CD4-positive, CD25-positive, alpha-beta regulatory T cell (primary cell): ENCODE measurements at regions not wholly inside any gene's neighbourhood (a gene's known extent, or its start where the extent isn't known, plus 50 kb on each side); places are given as distances from the start of the nearest gene placed in this dataset.

ENCODE experiments used
- ATAC-seq, 2 donors: fragments of 150-1000 bp; cut with Tn5 transposase; one replicate each; pipeline ENCODE4 v1.10.0; 2021; ENCODE audit warnings: low read depth in 2 of 2, moderate number of reproducible peaks in 2 of 2, moderate library complexity in 1 of 2
- DNase-seq, 3 donors: peaks; one replicate each; pipeline versions ENCODE4 v3.0.0 to v3.0.0-alpha.2; 2012 to 2022; ENCODE audit warnings: mixed read lengths in 1 of 3
- H3K27ac ChIP-seq: one replicate; pipeline ENCODE4 v1.7.0; 2013; ENCODE audit warnings: mild to moderate bottlenecking, low read length; ENCODE audit not compliant: insufficient read depth, poor library complexity, severe bottlenecking
- H3K27me3 ChIP-seq: one replicate; pipeline ENCODE4 v1.7.0; 2013; ENCODE audit warnings: low read length; ENCODE audit not compliant: control insufficient read depth, insufficient read depth
- H3K36me3 ChIP-seq: one replicate; pipeline ENCODE4 v1.7.0; 2013; ENCODE audit warnings: mild to moderate bottlenecking, low read length, moderate library complexity; ENCODE audit not compliant: control insufficient read depth, insufficient read depth
- H3K4me1 ChIP-seq: 2 replicates; pipeline ENCODE4 v1.7.0; 2013; ENCODE audit warnings: mild to moderate bottlenecking, low read length; ENCODE audit not compliant: insufficient read depth, control insufficient read depth, poor library complexity, severe bottlenecking
- H3K4me3 ChIP-seq: one replicate; pipeline ENCODE4 v1.7.0; 2013; ENCODE audit warnings: low read depth, mild to moderate bottlenecking, low read length, moderate library complexity
- H3K9me3 ChIP-seq, 2 experiments: 1 replicate in 1 of 2; 2 replicates in 1 of 2; pipeline ENCODE4 v1.7.0; 2013; ENCODE audit warnings: low read length in 2 of 2, mild to moderate bottlenecking in 1 of 2, moderate library complexity in 1 of 2; ENCODE audit not compliant: control insufficient read depth in 2 of 2
- H3K27ac Mint-ChIP-seq, 3 donors: one replicate each; pipeline ENCODE4 v1.8.0; 2020 to 2022; ENCODE audit warnings: mild to moderate bottlenecking in 3 of 3, mixed read lengths in 3 of 3, moderate library complexity in 2 of 3
- H3K27me3 Mint-ChIP-seq: one replicate; pipeline ENCODE4 v1.8.0; 2022; ENCODE audit warnings: mild to moderate bottlenecking, mixed read lengths
- H3K36me3 Mint-ChIP-seq: one replicate; pipeline ENCODE4 v1.8.0; 2020; ENCODE audit warnings: mixed read lengths
- H3K4me1 Mint-ChIP-seq, 4 donors: one replicate each; pipeline ENCODE4 v1.8.0; 2020 to 2022; ENCODE audit warnings: mixed read lengths in 4 of 4, mild to moderate bottlenecking in 1 of 4
- H3K4me3 Mint-ChIP-seq, 4 donors: one replicate each; pipeline ENCODE4 v1.8.0; 2020 to 2022; ENCODE audit warnings: mild to moderate bottlenecking in 4 of 4, mixed read lengths in 4 of 4, moderate library complexity in 3 of 4
- H3K9me3 Mint-ChIP-seq, 7 donors: one replicate each; pipeline ENCODE4 v1.8.0; 2020 to 2022; ENCODE audit warnings: mixed read lengths in 7 of 7, mild to moderate bottlenecking in 3 of 7, moderate library complexity in 2 of 7

GRCh38 chr15:95323796-95324195, 1006.7 kb upstream of the NR2F2 start:
- Mint-ChIP-seq H3K27ac (no peak overlapping the region), H3K4me1 (peaks cover 0 to 5% (median 0%) of the 10 kb centered on the region in 4 donors), H3K27me3 (no peaks in the 10 kb centered on the region), H3K9me3 (peaks cover 0 to 7% (median 2%) of the 10 kb centered on the region in 7 donors), H3K4me3 (no peak overlapping the region), H3K36me3 (no peaks in the 10 kb centered on the region)
- Histone ChIP-seq H3K27ac (no peak overlapping the region), H3K9me3 (no peaks in the 10 kb centered on the region), H3K4me3 (no peak overlapping the region), H3K27me3 (peaks cover 4% of the 10 kb centered on the region), H3K4me1 (no peaks in the 10 kb centered on the region), H3K36me3 (no peaks in the 10 kb centered on the region)
- ATAC-seq (no peak), DNase-seq (no peak)

- no peak overlapping the region for H3K4me3 ChIP-seq
- no peaks in the 10 kb centered on the region for H3K36me3 Mint-ChIP-seq
- H3K4me1 Mint-ChIP-seq, result peaks cover 0 to 5% (median 0%) of the 10 kb centered on the region in 4 donors
- H3K36me3 ChIP-seq, result no peaks in the 10 kb centered on the region
- H3K9me3 ChIP-seq, result no peaks in the 10 kb centered on the region
- no peaks in the 10 kb centered on the region for H3K27me3 Mint-ChIP-seq
- H3K27ac Mint-ChIP-seq, result no peak overlapping the region
- peaks cover 4% of the 10 kb centered on the region for H3K27me3 ChIP-seq
- H3K27ac ChIP-seq, result no peak overlapping the region
- H3K4me3 Mint-ChIP-seq, result no peak overlapping the region
- H3K9me3 Mint-ChIP-seq, result peaks cover 0 to 5% (median 3%) of the 10 kb centered on the region in 7 donors
- H3K4me1 ChIP-seq, result no peaks in the 10 kb centered on the region
- ATAC-seq, result no peak
- DNase-seq, result no peak
These were observed 1005.8 kb upstream of the NR2F2 start for GRCh38 chr15:95324656-95325055.

GRCh38 chr15:95325763-95326404, 1004.6 kb upstream of the NR2F2 start:
- Mint-ChIP-seq H3K4me3 (peak overlapping the region in 1 of 4 donors; percentile 25), H3K27me3 (no peaks in the 10 kb centered on the region), H3K36me3 (no peaks in the 10 kb centered on the region), H3K27ac (no peak overlapping the region), H3K4me1 (peaks cover 0 to 5% (median 0%) of the 10 kb centered on the region in 4 donors), H3K9me3 (peaks cover 0 to 3% (median 2%) of the 10 kb centered on the region in 7 donors)
- H3K36me3 ChIP-seq, result no peaks in the 10 kb centered on the region
- peaks cover 4% of the 10 kb centered on the region for H3K27me3 ChIP-seq
- ATAC-seq, result no peak
- no peak for DNase-seq
- no peak overlapping the region for H3K4me3 ChIP-seq
- H3K27ac ChIP-seq, result no peak overlapping the region
- H3K4me1 ChIP-seq, result no peaks in the 10 kb centered on the region
- no peaks in the 10 kb centered on the region for H3K9me3 ChIP-seq

- Mint-ChIP-seq H3K4me1 (peaks cover 0 to 5% (median 0%) of the 10 kb centered on the region in 4 donors), H3K9me3 (peaks cover 0 to 1% (median 0%) of the 10 kb centered on the region in 7 donors), H3K27me3 (no peaks in the 10 kb centered on the region), H3K36me3 (no peaks in the 10 kb centered on the region), H3K27ac (no peak overlapping the region), H3K4me3 (peak overlapping the region in 2 of 4 donors; percentile 25 to 26)
- ATAC-seq, result no peak
- Histone ChIP-seq H3K9me3 (no peaks in the 10 kb centered on the region), H3K4me3 (no peak overlapping the region), H3K36me3 (no peaks in the 10 kb centered on the region), H3K27me3 (peaks cover 4% of the 10 kb centered on the region), H3K27ac (no peak overlapping the region), H3K4me1 (no peaks in the 10 kb centered on the region)
- DNase-seq, result no peak
These were observed 1003.9 kb upstream of the NR2F2 start for GRCh38 chr15:95326431-95327182.

- Mint-ChIP-seq H3K36me3 (no peaks in the 10 kb centered on the region), H3K27ac (no peak overlapping the region), H3K4me3 (peak overlapping the region in 1 of 4 donors; percentile 26), H3K9me3 (peaks cover 0 to 1% (median 0%) of the 10 kb centered on the region in 7 donors), H3K4me1 (peaks cover 0 to 5% (median 0%) of the 10 kb centered on the region in 4 donors), H3K27me3 (no peaks in the 10 kb centered on the region)
- no peak overlapping the region for H3K27ac ChIP-seq
- ATAC-seq, result no peak
- no peaks in the 10 kb centered on the region for H3K4me1 ChIP-seq
- H3K9me3 ChIP-seq, result no peaks in the 10 kb centered on the region
- no peak for DNase-seq
- H3K27me3 ChIP-seq, result peaks cover 4% of the 10 kb centered on the region
- H3K36me3 ChIP-seq, result no peaks in the 10 kb centered on the region
- H3K4me3 ChIP-seq, result no peak overlapping the region
These were observed 1003.3 kb upstream of the NR2F2 start for GRCh38 chr15:95327183-95327525.

GRCh38 chr15:95327661-95328060, 1002.8 kb upstream of the NR2F2 start:
- no peaks in the 10 kb centered on the region for H3K36me3 Mint-ChIP-seq
- ATAC-seq, result no peak
- H3K4me1 Mint-ChIP-seq, result peaks cover 0 to 5% (median 0%) of the 10 kb centered on the region in 4 donors
- Histone ChIP-seq H3K4me1 (no peaks in the 10 kb centered on the region), H3K9me3 (no peaks in the 10 kb centered on the region), H3K27ac (no peak overlapping the region), H3K36me3 (no peaks in the 10 kb centered on the region), H3K27me3 (peaks cover 4% of the 10 kb centered on the region), H3K4me3 (no peak overlapping the region)
- no peak overlapping the region for H3K4me3 Mint-ChIP-seq
- no peak for DNase-seq
- no peaks in the 10 kb centered on the region for H3K27me3 Mint-ChIP-seq
- H3K9me3 Mint-ChIP-seq, result peaks cover 0 to 4% (median 0%) of the 10 kb centered on the region in 7 donors
- H3K27ac Mint-ChIP-seq, result no peak overlapping the region

- Mint-ChIP-seq H3K4me1 (peaks cover 0 to 5% (median 0%) of the 10 kb centered on the region in 4 donors), H3K27me3 (no peaks in the 10 kb centered on the region), H3K4me3 (no peak overlapping the region), H3K27ac (no peak overlapping the region), H3K36me3 (no peaks in the 10 kb centered on the region), H3K9me3 (peaks cover 0 to 4% (median 0%) of the 10 kb centered on the region in 7 donors)
- Histone ChIP-seq H3K4me1 (no peaks in the 10 kb centered on the region), H3K36me3 (no peaks in the 10 kb centered on the region), H3K27ac (no peak overlapping the region), H3K27me3 (peaks cover 4% of the 10 kb centered on the region), H3K9me3 (no peaks in the 10 kb centered on the region), H3K4me3 (no peak overlapping the region)
- no peak for DNase-seq
- no peak for ATAC-seq
These were observed 1001.9 kb upstream of the NR2F2 start for GRCh38 chr15:95328559-95328958.
